Tibial nerve (tissue), 4 donors: ENCODE measurements at regions not wholly inside any gene's neighbourhood (a gene's known extent, or its start where the extent isn't known, plus 50 kb on each side); places are given as distances from the start of the nearest gene placed in this dataset.

Experiments used
- CTCF ChIP-seq, 5 experiments: fragments of 200-600 bp in 3 of 5; fragments of 450-650 bp in 2 of 5; sonication (generic) in 3 of 5; IDR thresholded peaks; one replicate each; pipeline ENCODE4 v1.5.1; 2016 to 2019; ENCODE audit warnings: antibody characterized with exemption in 5 of 5, mild to moderate bottlenecking in 3 of 5, moderate library complexity in 2 of 5
- EP300 ChIP-seq, 2 donors: sonication (generic); formaldehyde crosslinking; IDR thresholded peaks; one replicate each; pipeline ENCODE4 v1.6.1; 2017; ENCODE audit warnings: antibody characterized with exemption in 2 of 2, mild to moderate bottlenecking in 1 of 2
- POLR2A ChIP-seq, 2 donors: fragments of 450-650 bp; IDR thresholded peaks; one replicate each; pipeline ENCODE4 v1.6.1; 2017; ENCODE audit warnings: antibody characterized with exemption in 2 of 2, mild to moderate bottlenecking in 2 of 2, moderate library complexity in 2 of 2

- TF ChIP-seq CTCF (IDR thresholded peaks at IDR 0.05), result no peak
- no peak for TF ChIP-seq EP300 (IDR thresholded peaks at IDR 0.05)
- TF ChIP-seq POLR2A (IDR thresholded peaks at IDR 0.05), result no peak
These were observed 95.0 kb upstream of the ACTBL2 start for GRCh38 chr5:57577432-57578175.
